GM12892 (cell line): ENCODE measurements at regions not wholly inside any gene's neighbourhood (a gene's known extent, or its start where the extent isn't known, plus 50 kb on each side); places are given as distances from the start of the nearest gene placed in this dataset.

Experiments used
- POLR2A ChIP-seq: IDR thresholded peaks from 2 replicates; pipeline ENCODE4 v1.6.1; 2011; ENCODE audit warnings: low read depth, low read length, control low read depth
- POLR2AphosphoS5 ChIP-seq: IDR thresholded peaks from 2 replicates; pipeline ENCODE4 v1.6.1; 2011; ENCODE audit warnings: low read depth, low read length, control low read depth
- TAF1 ChIP-seq: IDR thresholded peaks from 2 replicates; pipeline ENCODE4 v1.6.1; 2011; ENCODE audit warnings: low read depth, mild to moderate bottlenecking, control low read depth, low read length, borderline replicate concordance

GRCh38 chr5:123928401-123928800 lies 416.4 kb downstream of the CSNK1G3 start:
- TF ChIP-seq POLR2A (no peak), TAF1 (no peak), POLR2AphosphoS5 (no peak)
